Suppressor macrophage (primary cell): ENCODE measurements at regions not wholly inside any gene's neighbourhood (a gene's known extent, or its start where the extent isn't known, plus 50 kb on each side); places are given as distances from the start of the nearest gene placed in this dataset.
A peak's percentile ranks its signal among the peaks of the same experiment; 100 is the strongest.

ENCODE experiments used
- DNase-seq, 4 experiments: peaks; one replicate each; pipeline ENCODE4 v3.0.0-alpha.2; 2020 to 2022

GRCh38 chr14:65794674-65795279 is 382.2 kb downstream of the FUT8 start:
- DNase-seq: no peak

- no peak for DNase-seq
Measured at GRCh38 chr14:65798216-65798615, 385.7 kb downstream of the FUT8 start.

- no peak for DNase-seq
Measured at GRCh38 chr14:65800694-65801093, 388.2 kb downstream of the FUT8 start.

GRCh38 chr14:65802196-65802595 is 389.7 kb downstream of the FUT8 start:
- DNase-seq: no peak

- DNase-seq: no peak
Measured at GRCh38 chr14:65803885-65804284, 391.4 kb downstream of the FUT8 start.

GRCh38 chr14:65804439-65805112 is 392.0 kb downstream of the FUT8 start:
- DNase-seq: no peak

GRCh38 chr14:65805113-65805473 is 392.6 kb downstream of the FUT8 start:
- no peak for DNase-seq

- no peak for DNase-seq
Measured at GRCh38 chr14:65808390-65808789, 395.9 kb downstream of the FUT8 start.

- no peak for DNase-seq
Measured at GRCh38 chr14:65810322-65810721, 397.8 kb downstream of the FUT8 start.

GRCh38 chr14:65813760-65814384 is 401.3 kb downstream of the FUT8 start:
- no peak for DNase-seq

- no peak for DNase-seq
Measured at GRCh38 chr14:65815127-65815526, 402.6 kb downstream of the FUT8 start.

GRCh38 chr14:65817011-65817410 is 404.5 kb downstream of the FUT8 start:
- no peak for DNase-seq

GRCh38 chr14:65819569-65819968 is 407.0 kb downstream of the FUT8 start:
- no peak for DNase-seq

- DNase-seq: no peak
Measured at GRCh38 chr14:65821224-65821753, 408.8 kb downstream of the FUT8 start.

- DNase-seq: peak; percentile 69 to 84 (median 72)
Measured at GRCh38 chr14:65824285-65824977, 411.9 kb downstream of the FUT8 start.

GRCh38 chr14:65824978-65825299 is 412.4 kb downstream of the FUT8 start:
- DNase-seq: no peak

GRCh38 chr14:65826946-65827345 is 414.4 kb downstream of the FUT8 start:
- no peak for DNase-seq

GRCh38 chr14:65827520-65827919 is 415.0 kb downstream of the FUT8 start:
- DNase-seq: no peak

- DNase-seq: no peak
Measured at GRCh38 chr14:65828396-65828795, 415.9 kb downstream of the FUT8 start.

GRCh38 chr14:65832431-65833266 is 420.1 kb downstream of the FUT8 start:
- peak in 2 of 4 experiments; percentile 19 to 20 for DNase-seq

GRCh38 chr14:65833267-65833880 is 420.8 kb downstream of the FUT8 start:
- DNase-seq: no peak

- DNase-seq: no peak
Measured at GRCh38 chr14:65834051-65834450, 421.5 kb downstream of the FUT8 start.
